ENCODE measurements at regions not wholly inside any gene's neighbourhood (a gene's known extent, or its start where the extent isn't known, plus 50 kb on each side); places are given as distances from the start of the nearest gene placed in this dataset.

- TF ChIP-seq EZH2 (IDR thresholded peaks at IDR 0.05; ENCODE audit: insufficient read depth, poor library complexity, severe bottlenecking) (no peak), EZH2phosphoT487 (IDR thresholded peaks at IDR 0.05; ENCODE audit: insufficient read depth, low read depth) (no peak)
Measured at GRCh38 chr2:196369967-196370366, 198.6 kb upstream of the STK17B start.

Measured in GM23248 (cell line).